ENCODE measurements at regions not wholly inside any gene's neighbourhood (a gene's known extent, or its start where the extent isn't known, plus 50 kb on each side); places are given as distances from the start of the nearest gene placed in this dataset.

GRCh38 chr18:1916869-1917523, 654.3 kb downstream of the METTL4 start:
- DNase-seq (ENCODE audit: low read depth) = peak; percentile 16
- H3K4me3 ChIP-seq (ENCODE audit: low read depth, low read length) = no peak overlapping the region
- TF ChIP-seq CTCF (IDR thresholded peaks at IDR 0.05; ENCODE audit: insufficient read depth, low read depth, low read length) = no peak

- DNase-seq (ENCODE audit: low read depth) = no peak
- no peak overlapping the region for H3K4me3 ChIP-seq (ENCODE audit: low read depth, low read length)
- TF ChIP-seq CTCF (IDR thresholded peaks at IDR 0.05; ENCODE audit: insufficient read depth, low read depth, low read length) = no peak
Measured at GRCh38 chr18:1917569-1917968, 653.7 kb downstream of the METTL4 start.

- no peak for TF ChIP-seq CTCF (IDR thresholded peaks at IDR 0.05; ENCODE audit: insufficient read depth, low read depth, low read length)
- no peak overlapping the region for H3K4me3 ChIP-seq (ENCODE audit: low read depth, low read length)
- no peak for DNase-seq (ENCODE audit: low read depth)
Measured at GRCh38 chr18:1922066-1922465, 649.2 kb downstream of the METTL4 start.

GRCh38 chr18:1928711-1929110, 642.6 kb downstream of the METTL4 start:
- DNase-seq (ENCODE audit: low read depth) = no peak
- TF ChIP-seq CTCF (IDR thresholded peaks at IDR 0.05; ENCODE audit: insufficient read depth, low read depth, low read length) = no peak

GRCh38 chr18:1929720-1930119, 641.6 kb downstream of the METTL4 start:
- no peak for TF ChIP-seq CTCF (IDR thresholded peaks at IDR 0.05; ENCODE audit: insufficient read depth, low read depth, low read length)
- DNase-seq (ENCODE audit: low read depth) = no peak
- no peak overlapping the region for H3K4me3 ChIP-seq (ENCODE audit: low read depth, low read length)

More at GRCh38 chr18:1928711-1929110, 642.6 kb downstream of the METTL4 start:
- no peak overlapping the region for H3K4me3 ChIP-seq (ENCODE audit: low read depth, low read length)

- no peak for DNase-seq (ENCODE audit: low read depth)
- no peak overlapping the region for H3K4me3 ChIP-seq (ENCODE audit: low read depth, low read length)
- TF ChIP-seq CTCF (IDR thresholded peaks at IDR 0.05; ENCODE audit: insufficient read depth, low read depth, low read length) = no peak
Measured at GRCh38 chr18:1930291-1931270, 640.7 kb downstream of the METTL4 start.

Measured in fibroblast of villous mesenchyme (primary cell).